ENCODE measurements at regions not wholly inside any gene's neighbourhood (a gene's known extent, or its start where the extent isn't known, plus 50 kb on each side); places are given as distances from the start of the nearest gene placed in this dataset.

- DNase-seq: no peak
These were observed 1717.6 kb upstream of the TENM3 start for GRCh38 chr4:180525523-180526077.

- no peak for DNase-seq
These were observed 1715.2 kb upstream of the TENM3 start for GRCh38 chr4:180528003-180528402.

GRCh38 chr4:180530787-180531186 lies 1712.4 kb upstream of the TENM3 start:
- no peak for DNase-seq

GRCh38 chr4:180532691-180533090 lies 1710.5 kb upstream of the TENM3 start:
- DNase-seq: no peak

GRCh38 chr4:180538384-180539057 lies 1704.7 kb upstream of the TENM3 start:
- DNase-seq: peak; percentile 18

GRCh38 chr4:180539284-180539683 lies 1703.9 kb upstream of the TENM3 start:
- DNase-seq: no peak

- no peak for DNase-seq
These were observed 1701.5 kb upstream of the TENM3 start for GRCh38 chr4:180541678-180542077.

- DNase-seq: peak; percentile 49
These were observed 1700.6 kb upstream of the TENM3 start for GRCh38 chr4:180542445-180543100.

- no peak for DNase-seq
These were observed 1693.1 kb upstream of the TENM3 start for GRCh38 chr4:180550106-180550505.

- DNase-seq: no peak
These were observed 1685.9 kb upstream of the TENM3 start for GRCh38 chr4:180557348-180557747.

- no peak for DNase-seq
These were observed 1685.3 kb upstream of the TENM3 start for GRCh38 chr4:180557950-180558349.

- DNase-seq: no peak
These were observed 1684.8 kb upstream of the TENM3 start for GRCh38 chr4:180558427-180558826.

- DNase-seq: no peak
These were observed 1682.3 kb upstream of the TENM3 start for GRCh38 chr4:180560896-180561295.

GRCh38 chr4:180564026-180564425 lies 1679.2 kb upstream of the TENM3 start:
- no peak for DNase-seq

GRCh38 chr4:180564448-180564847 lies 1678.8 kb upstream of the TENM3 start:
- peak; percentile 3 for DNase-seq

GRCh38 chr4:180565856-180566431 lies 1677.3 kb upstream of the TENM3 start:
- no peak for DNase-seq

- DNase-seq: no peak
These were observed 1676.7 kb upstream of the TENM3 start for GRCh38 chr4:180566492-180566891.

- no peak for DNase-seq
These were observed 1676.1 kb upstream of the TENM3 start for GRCh38 chr4:180567080-180567479.

GRCh38 chr4:180571516-180572055 lies 1671.6 kb upstream of the TENM3 start:
- no peak for DNase-seq

GRCh38 chr4:180578175-180578574 lies 1665.0 kb upstream of the TENM3 start:
- DNase-seq: no peak

GRCh38 chr4:180581061-180581460 lies 1662.1 kb upstream of the TENM3 start:
- no peak for DNase-seq

- DNase-seq: no peak
These were observed 1655.8 kb upstream of the TENM3 start for GRCh38 chr4:180587379-180587778.

GRCh38 chr4:180589575-180589974 lies 1653.6 kb upstream of the TENM3 start:
- no peak for DNase-seq
